GM12892 (cell line): ENCODE measurements at regions not wholly inside any gene's neighbourhood (a gene's known extent, or its start where the extent isn't known, plus 50 kb on each side); places are given as distances from the start of the nearest gene placed in this dataset.

ENCODE experiments used
- POLR2A ChIP-seq: IDR thresholded peaks from 2 replicates; pipeline ENCODE4 v1.6.1; 2011; ENCODE audit warnings: low read depth, low read length, control low read depth
- POLR2AphosphoS5 ChIP-seq: IDR thresholded peaks from 2 replicates; pipeline ENCODE4 v1.6.1; 2011; ENCODE audit warnings: low read depth, low read length, control low read depth
- TAF1 ChIP-seq: IDR thresholded peaks from 2 replicates; pipeline ENCODE4 v1.6.1; 2011; ENCODE audit warnings: low read depth, mild to moderate bottlenecking, control low read depth, low read length, borderline replicate concordance

DNA sequence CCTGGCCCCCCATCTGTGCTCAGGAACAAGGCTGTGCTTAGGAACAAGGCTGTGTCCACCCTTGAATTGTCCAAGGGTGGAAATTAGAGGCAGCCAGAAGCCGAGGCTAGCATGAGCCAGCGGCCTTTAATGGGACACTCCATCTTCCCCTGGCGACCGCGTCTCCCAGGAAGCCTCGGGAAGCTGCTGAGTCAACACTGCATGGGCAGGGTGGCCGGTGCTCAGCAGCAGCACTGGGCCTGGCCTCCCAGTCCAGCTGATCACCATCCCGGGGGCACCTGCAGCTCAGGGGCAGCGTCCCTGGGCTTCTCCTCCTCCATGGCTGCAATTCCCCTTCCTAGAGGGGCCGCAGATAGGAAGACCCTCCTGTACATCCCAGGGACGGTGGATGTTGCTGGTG is 180.8 kb downstream of the ENGASE start:
- TF ChIP-seq POLR2AphosphoS5 (no peak), POLR2A (no peak), TAF1 (no peak)
